GM21381 (cell line): ENCODE measurements at regions not wholly inside any gene's neighbourhood (a gene's known extent, or its start where the extent isn't known, plus 50 kb on each side); places are given as distances from the start of the nearest gene placed in this dataset.
"Not testable (repeated sequence)": the region's sequence is repeated elsewhere in the genome, so short reads cannot be mapped to it uniquely, and the experiment has no call there.

Experiments
- ATAC-seq: cut with Tn5 transposase; IDR thresholded peaks from one replicate; pipeline ENCODE4 v1.9.1; 2021; ENCODE audit warnings: mild to moderate bottlenecking, moderate library complexity; ENCODE audit not compliant: unreplicated experiment

GRCh38 chr15:46892621-46893160, 824.6 kb upstream of the SEMA6D start:
- no peak for ATAC-seq

GRCh38 chr15:46894644-46895043, 822.7 kb upstream of the SEMA6D start:
- no peak for ATAC-seq

- ATAC-seq = no peak
Measured at GRCh38 chr15:46897266-46897665, 820.0 kb upstream of the SEMA6D start.

- no peak for ATAC-seq
Measured at GRCh38 chr15:46901001-46901400, 816.3 kb upstream of the SEMA6D start.

GRCh38 chr15:46917721-46918252, 799.5 kb upstream of the SEMA6D start:
- ATAC-seq = no peak

- no peak for ATAC-seq
Measured at GRCh38 chr15:46918462-46919140, 798.7 kb upstream of the SEMA6D start.

- ATAC-seq = no peak
Measured at GRCh38 chr15:46921891-46922290, 795.4 kb upstream of the SEMA6D start.

GRCh38 chr15:46930426-46930825, 786.9 kb upstream of the SEMA6D start:
- no peak for ATAC-seq

GRCh38 chr15:46933332-46933731, 784.0 kb upstream of the SEMA6D start:
- ATAC-seq = no peak

GRCh38 chr15:46934851-46935250, 782.5 kb upstream of the SEMA6D start:
- no peak for ATAC-seq

- ATAC-seq = no peak
Measured at GRCh38 chr15:46938169-46938568, 779.1 kb upstream of the SEMA6D start.

- no peak for ATAC-seq
Measured at GRCh38 chr15:46941241-46941640, 776.1 kb upstream of the SEMA6D start.

GRCh38 chr15:46946953-46947352, 770.4 kb upstream of the SEMA6D start:
- ATAC-seq = no peak

- no peak for ATAC-seq
Measured at GRCh38 chr15:46955576-46955975, 761.7 kb upstream of the SEMA6D start.

GRCh38 chr15:46956456-46956855, 760.8 kb upstream of the SEMA6D start:
- no peak for ATAC-seq

GRCh38 chr15:46956881-46957280, 760.4 kb upstream of the SEMA6D start:
- no peak for ATAC-seq

- no peak for ATAC-seq
Measured at GRCh38 chr15:46960581-46960980, 756.7 kb upstream of the SEMA6D start.

GRCh38 chr15:46961795-46962194, 755.5 kb upstream of the SEMA6D start:
- no peak for ATAC-seq

- ATAC-seq = not testable (repeated sequence)
Measured at GRCh38 chr15:46988055-46988454, 729.2 kb upstream of the SEMA6D start.

- no peak for ATAC-seq
Measured at GRCh38 chr15:46996359-46996758, 720.9 kb upstream of the SEMA6D start.

- no peak for ATAC-seq
Measured at GRCh38 chr15:46997501-46997900, 719.8 kb upstream of the SEMA6D start.

- ATAC-seq = no peak
Measured at GRCh38 chr15:47003568-47003967, 713.7 kb upstream of the SEMA6D start.

GRCh38 chr15:47013446-47013845, 703.9 kb upstream of the SEMA6D start:
- ATAC-seq = no peak
